B cell (primary cell): ENCODE measurements at regions not wholly inside any gene's neighbourhood (a gene's known extent, or its start where the extent isn't known, plus 50 kb on each side); places are given as distances from the start of the nearest gene placed in this dataset.

Experiments used
- ATAC-seq: fragments of 200-7000 bp; cut with Tn5 transposase; one replicate; pipeline ENCODE4 v1.10.0; 2021; ENCODE audit warnings: low read depth, mild to moderate bottlenecking, moderate number of reproducible peaks, moderate library complexity
- CTCF ChIA-PET: fragments of 350-600 bp; sonication (Branson Sonifier 250); formaldehyde crosslinking; loops from one replicate; lab custom pipeline; 2021; ENCODE audit warnings: antibody characterized with exemption, inconsistent platforms; lab: Charles Lee
- POLR2A ChIA-PET: fragments of 350-600 bp; sonication (Branson Sonifier 250); formaldehyde crosslinking; loops from one replicate; lab custom pipeline; 2021; ENCODE audit warnings: antibody characterized with exemption; lab: Charles Lee
- DNase-seq: peaks from one replicate; pipeline ENCODE4 v3.0.0; 2013
- H2AFZ ChIP-seq: 2 replicates; pipeline ENCODE4 v1.6.1; 2012; ENCODE audit warnings: mild to moderate bottlenecking, low read depth, low read length; ENCODE audit not compliant: insufficient read depth, poor library complexity, severe bottlenecking
- H3K27ac ChIP-seq, 2 donors: 1 replicate in 1 of 2; 2 replicates in 1 of 2; pipeline ENCODE4 v1.5.1; 2012 to 2013; ENCODE audit warnings: low read length in 2 of 2, mild to moderate bottlenecking in 2 of 2, moderate library complexity in 1 of 2
- H3K27me3 ChIP-seq, 4 experiments: fragments of 200-600 bp in 1 of 4; sonication (generic) in 1 of 4; replicated peaks in 1 of 4; 1 replicate in 2 of 4; 2 replicates in 2 of 4; pipeline versions ENCODE4 v1.6.1 to v1.7.0; 2013 to 2016; ENCODE audit warnings: low read length in 3 of 4, mild to moderate bottlenecking in 2 of 4, mixed read lengths in 1 of 4, moderate library complexity in 1 of 4; ENCODE audit not compliant: insufficient read depth in 4 of 4, control insufficient read depth in 3 of 4; ENCODE audit errors: control extremely low read depth in 1 of 4
- H3K36me3 ChIP-seq, 2 experiments: replicated peaks in 1 of 2; 1 replicate in 1 of 2; 2 replicates in 1 of 2; pipeline versions ENCODE4 v1.6.1 to v1.7.1; 2013; ENCODE audit warnings: low read length in 1 of 2; ENCODE audit not compliant: insufficient read depth in 2 of 2, control insufficient read depth in 1 of 2; ENCODE audit errors: control extremely low read depth in 1 of 2, extremely low read depth in 1 of 2
- H3K4me1 ChIP-seq, 2 donors: fragments of 200-600 bp in 1 of 2; sonication (generic) in 1 of 2; 1 replicate in 1 of 2; 2 replicates in 1 of 2; pipeline versions ENCODE4 v1.5.1 to v1.6.1; 2013 to 2017; ENCODE audit warnings: low read length in 2 of 2; ENCODE audit not compliant: control insufficient read depth in 2 of 2, insufficient read depth in 2 of 2
- H3K4me2 ChIP-seq: replicated peaks from 2 replicates; pipeline ENCODE3; 2012; ENCODE audit warnings: mild to moderate bottlenecking, low read depth, low read length; ENCODE audit not compliant: poor library complexity, severe bottlenecking
- H3K4me3 ChIP-seq, 5 experiments: fragments of 200-600 bp in 1 of 5; sonication (generic) in 1 of 5; 1 replicate in 3 of 5; 2 replicates in 2 of 5; pipeline versions ENCODE4 v1.5.1 to v1.7.0; 2011 to 2016; ENCODE audit warnings: low read length in 4 of 5, mild to moderate bottlenecking in 4 of 5, low read depth in 2 of 5, control low read depth in 1 of 5, moderate library complexity in 1 of 5; ENCODE audit not compliant: insufficient read depth in 1 of 5; ENCODE audit errors: control extremely low read depth in 1 of 5, extremely low read depth in 1 of 5
- H3K79me2 ChIP-seq: fragments of 200-600 bp; sonication (generic); one replicate; pipeline ENCODE4 v1.6.0; 2016; ENCODE audit warnings: low read length; ENCODE audit not compliant: control insufficient read depth, insufficient read depth
- H3K9ac ChIP-seq: fragments of 200-600 bp; sonication (generic); 2 replicates; pipeline ENCODE4 v1.6.1; 2017; ENCODE audit warnings: mild to moderate bottlenecking, low read length, moderate library complexity
- H3K9me3 ChIP-seq, 3 donors: one replicate each; pipeline versions ENCODE4 v1.6.1 to v1.7.1; 2013; ENCODE audit warnings: low read length in 2 of 3; ENCODE audit not compliant: control insufficient read depth in 2 of 3, insufficient read depth in 1 of 3; ENCODE audit errors: control extremely low read depth in 1 of 3
- H4K20me1 ChIP-seq: 2 replicates; pipeline ENCODE4 v1.6.0; 2012; ENCODE audit warnings: mild to moderate bottlenecking, low read length; ENCODE audit not compliant: insufficient read depth, control insufficient read depth, poor library complexity, severe bottlenecking
- H3K27ac Mint-ChIP-seq: one replicate; pipeline ENCODE4 v1.8.0; 2021; ENCODE audit warnings: mixed read lengths
- H3K27me3 Mint-ChIP-seq: one replicate; pipeline ENCODE4 v1.8.0; 2021; ENCODE audit warnings: mixed read lengths
- H3K4me1 Mint-ChIP-seq: one replicate; pipeline ENCODE4 v1.8.0; 2021; ENCODE audit warnings: mixed read lengths
- H3K4me3 Mint-ChIP-seq: one replicate; pipeline ENCODE4 v1.8.0; 2021; ENCODE audit warnings: mixed read lengths
- H3K9me3 Mint-ChIP-seq: one replicate; pipeline ENCODE4 v1.8.0; 2022; ENCODE audit warnings: mixed read lengths; ENCODE audit not compliant: insufficient read depth
- EZH2 ChIP-seq: IDR thresholded peaks from 2 replicates; pipeline ENCODE4 v1.6.1; 2012; ENCODE audit warnings: borderline replicate concordance, low read depth, mild to moderate bottlenecking, moderate library complexity, low read length; ENCODE audit not compliant: insufficient read depth, poor library complexity, severe bottlenecking
- WGBS: methylation state at CpG from one replicate; pipeline ENCODE4 v1.1.5; 2013; ENCODE audit warnings: missing lambda C conversion rate; ENCODE audit not compliant: insufficient coverage; 5-methylcytosine and 5-hydroxymethylcytosine counted together
- intact Hi-C: fragments of 100-400 bp; cut with micrococcal nuclease; formaldehyde crosslinking; loops from one replicate; pipeline ENCODE4 v1.10.0; 2022
- TF ChIP-seq, protein P1 (sequence below): fragments of 200-600 bp; IDR thresholded peaks from one replicate; pipeline ENCODE4 v1.8.0; 2022; ENCODE audit warnings: antibody characterized with exemption, mild to moderate bottlenecking

DNA sequence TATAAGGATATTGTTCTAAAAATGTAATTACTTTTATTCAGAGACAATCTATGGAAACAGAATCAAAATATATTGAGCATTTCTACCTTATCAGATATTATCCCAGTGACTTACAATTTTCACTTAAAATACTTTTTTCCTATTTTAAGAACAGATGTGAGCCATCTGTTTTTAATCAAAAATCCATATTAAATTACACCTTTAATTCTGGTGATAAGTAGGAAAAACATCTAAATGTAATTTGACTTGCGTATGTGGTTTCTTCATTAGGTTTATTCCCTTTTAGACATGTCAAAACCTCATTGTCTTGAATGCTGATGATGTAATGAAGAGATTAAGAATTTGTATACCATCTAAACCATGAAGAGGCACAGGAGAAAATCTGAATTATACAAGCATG is 1118.8 kb upstream of the TMPRSS15 start:
- Histone ChIP-seq H4K20me1 (no peaks in the 10 kb centered on the region), H3K9ac (no peak overlapping the region), H3K27me3 (no peaks in the 10 kb centered on the region), H3K9me3 (no peaks in the 10 kb centered on the region), H3K4me2 (no peak overlapping the region), H3K36me3 (no peaks in the 10 kb centered on the region), H3K4me3 (no peak overlapping the region), H2AFZ (no peak overlapping the region), H3K27ac (no peak overlapping the region), H3K79me2 (no peaks in the 10 kb centered on the region), H3K4me1 (no peaks in the 10 kb centered on the region)
- no peak for TF ChIP-seq EZH2
- TF ChIP-seq, protein P1, sequence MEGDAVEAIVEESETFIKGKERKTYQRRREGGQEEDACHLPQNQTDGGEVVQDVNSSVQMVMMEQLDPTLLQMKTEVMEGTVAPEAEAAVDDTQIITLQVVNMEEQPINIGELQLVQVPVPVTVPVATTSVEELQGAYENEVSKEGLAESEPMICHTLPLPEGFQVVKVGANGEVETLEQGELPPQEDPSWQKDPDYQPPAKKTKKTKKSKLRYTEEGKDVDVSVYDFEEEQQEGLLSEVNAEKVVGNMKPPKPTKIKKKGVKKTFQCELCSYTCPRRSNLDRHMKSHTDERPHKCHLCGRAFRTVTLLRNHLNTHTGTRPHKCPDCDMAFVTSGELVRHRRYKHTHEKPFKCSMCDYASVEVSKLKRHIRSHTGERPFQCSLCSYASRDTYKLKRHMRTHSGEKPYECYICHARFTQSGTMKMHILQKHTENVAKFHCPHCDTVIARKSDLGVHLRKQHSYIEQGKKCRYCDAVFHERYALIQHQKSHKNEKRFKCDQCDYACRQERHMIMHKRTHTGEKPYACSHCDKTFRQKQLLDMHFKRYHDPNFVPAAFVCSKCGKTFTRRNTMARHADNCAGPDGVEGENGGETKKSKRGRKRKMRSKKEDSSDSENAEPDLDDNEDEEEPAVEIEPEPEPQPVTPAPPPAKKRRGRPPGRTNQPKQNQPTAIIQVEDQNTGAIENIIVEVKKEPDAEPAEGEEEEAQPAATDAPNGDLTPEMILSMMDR: no peak
- H3K27me3 Mint-ChIP-seq: no peaks in the 10 kb centered on the region
- ATAC-seq: no peak
- no peaks in the 10 kb centered on the region for H3K9me3 Mint-ChIP-seq
- POLR2A ChIA-PET: no interaction called here
- DNase-seq: no peak
- no peak overlapping the region for H3K4me3 Mint-ChIP-seq
- no peaks in the 10 kb centered on the region for H3K4me1 Mint-ChIP-seq
- H3K27ac Mint-ChIP-seq: no peak overlapping the region
- WGBS: no CpG with 5 or more reads among the region's 1 CpG
- intact Hi-C loops: no loop called here
- CTCF ChIA-PET: no interaction called here

DNA sequence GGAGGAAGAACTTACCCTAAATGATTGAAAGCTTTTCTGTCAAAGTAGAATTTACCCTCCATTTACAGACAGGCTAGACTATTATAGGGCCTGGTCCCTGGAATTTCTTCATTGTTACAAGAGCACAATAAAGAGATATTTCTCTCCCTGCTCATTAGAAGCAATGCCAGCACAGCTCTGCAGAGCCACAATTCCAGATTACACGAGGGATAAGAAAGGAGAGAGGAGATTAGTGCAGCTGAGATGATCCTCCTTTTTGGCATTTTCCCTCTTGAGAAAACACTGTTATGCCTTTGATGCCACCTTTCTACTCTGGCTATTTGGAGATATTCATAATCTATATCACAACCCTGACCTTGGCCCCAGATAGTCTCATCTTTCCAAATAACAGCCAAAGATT is 1119.5 kb upstream of the TMPRSS15 start:
- H3K9me3 Mint-ChIP-seq: no peaks in the 10 kb centered on the region
- Histone ChIP-seq H3K4me2 (no peak overlapping the region), H3K27me3 (no peaks in the 10 kb centered on the region), H2AFZ (no peak overlapping the region), H3K9ac (no peak overlapping the region), H3K4me3 (no peak overlapping the region), H4K20me1 (no peaks in the 10 kb centered on the region), H3K27ac (no peak overlapping the region), H3K4me1 (no peaks in the 10 kb centered on the region), H3K36me3 (no peaks in the 10 kb centered on the region), H3K9me3 (no peaks in the 10 kb centered on the region), H3K79me2 (no peaks in the 10 kb centered on the region)
- no CpG with 5 or more reads among the region's 1 CpG for WGBS
- CTCF ChIA-PET: no interaction called here
- H3K4me3 Mint-ChIP-seq: no peak overlapping the region
- H3K4me1 Mint-ChIP-seq: no peaks in the 10 kb centered on the region
- POLR2A ChIA-PET: no interaction called here
- DNase-seq: no peak
- intact Hi-C loops: no loop called here
- no peak for TF ChIP-seq EZH2
- TF ChIP-seq, protein P1: no peak
- H3K27me3 Mint-ChIP-seq: no peaks in the 10 kb centered on the region
- no peak for ATAC-seq
- no peak overlapping the region for H3K27ac Mint-ChIP-seq
